WERI-Rb-1 (cell line): ENCODE measurements at regions not wholly inside any gene's neighbourhood (a gene's known extent, or its start where the extent isn't known, plus 50 kb on each side); places are given as distances from the start of the nearest gene placed in this dataset.

Source experiments
- DNase-seq: peaks from one replicate; pipeline ENCODE4 v3.0.0-alpha.2; 2020
- H3K27ac ChIP-seq: fragments of 250-450 bp; sonication (Bioruptor Pico); 2 replicates; pipeline ENCODE4 v1.5.1; 2020; ENCODE audit warnings: mild to moderate bottlenecking, moderate library complexity
- H3K27me3 ChIP-seq: fragments of 250-450 bp; sonication (Bioruptor Pico); 2 replicates; pipeline ENCODE4 v1.5.1; 2021; ENCODE audit warnings: mild to moderate bottlenecking, low read depth, moderate library complexity; ENCODE audit not compliant: insufficient read depth, severe bottlenecking
- H3K36me3 ChIP-seq: fragments of 250-450 bp; sonication (Bioruptor Pico); 2 replicates; pipeline ENCODE4 v1.5.1; 2020; ENCODE audit warnings: mild to moderate bottlenecking, moderate library complexity
- H3K4me3 ChIP-seq: 2 replicates; pipeline ENCODE4 v1.5.1; 2011; ENCODE audit warnings: low read depth, mild to moderate bottlenecking, control low read depth, low read length
- H3K9me3 ChIP-seq: fragments of 250-450 bp; sonication (Bioruptor Pico); 2 replicates; pipeline ENCODE4 v1.5.1; 2021; ENCODE audit warnings: mild to moderate bottlenecking, moderate library complexity; ENCODE audit not compliant: severe bottlenecking
- CTCF ChIP-seq: IDR thresholded peaks from 2 replicates; pipeline ENCODE4 v1.5.1; 2011; ENCODE audit warnings: low read depth, mild to moderate bottlenecking, control low read depth, inconsistent platforms, low read length

DNA sequence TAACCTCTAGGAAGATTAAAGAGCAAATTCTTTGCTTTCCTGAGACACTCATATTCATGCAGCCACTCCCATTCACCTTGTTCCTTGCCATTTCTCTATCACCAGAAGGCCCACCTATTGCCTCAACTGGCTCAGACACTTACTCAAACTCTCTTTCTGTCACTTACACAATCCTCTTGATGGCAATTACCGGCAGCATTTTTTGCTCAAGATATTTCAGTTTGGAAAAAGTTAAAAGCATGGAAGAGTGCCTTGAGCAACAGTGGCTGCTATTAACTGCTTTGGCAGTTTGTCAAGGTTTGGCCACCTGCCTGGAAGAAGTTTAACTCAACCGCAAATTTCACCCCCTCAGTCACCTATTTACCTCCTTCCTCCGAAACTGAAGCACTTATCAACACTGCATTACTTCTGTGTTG is 1104.0 kb upstream of the PIK3C3 start:
- Histone ChIP-seq H3K36me3 (no peaks in the 10 kb centered on the region), H3K27me3 (no peaks in the 10 kb centered on the region), H3K4me3 (no peak overlapping the region), H3K27ac (no peak overlapping the region), H3K9me3 (no peaks in the 10 kb centered on the region)
- TF ChIP-seq CTCF = no peak
- DNase-seq = no peak

DNA sequence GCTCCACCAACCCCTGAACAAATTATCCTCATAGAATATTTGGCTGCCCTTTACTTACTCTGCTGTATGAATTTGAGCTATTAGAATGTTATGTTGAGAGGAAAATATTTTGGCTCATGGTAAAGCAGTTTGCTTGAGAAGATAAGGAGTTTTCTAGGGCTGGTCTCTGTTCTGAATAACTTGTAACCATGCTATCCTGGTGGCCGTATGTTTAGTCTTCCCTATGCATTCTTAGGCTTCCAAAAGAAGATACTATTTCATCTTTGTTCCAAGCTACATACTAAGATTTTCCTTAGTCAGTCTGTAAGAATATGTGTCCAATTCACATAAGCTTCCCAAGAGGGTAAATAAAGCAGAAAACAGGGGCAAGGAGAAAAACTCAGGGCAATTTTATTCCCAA is 1105.1 kb upstream of the PIK3C3 start:
- Histone ChIP-seq H3K27me3 (no peaks in the 10 kb centered on the region), H3K4me3 (no peak overlapping the region), H3K27ac (no peak overlapping the region), H3K36me3 (no peaks in the 10 kb centered on the region), H3K9me3 (no peaks in the 10 kb centered on the region)
- TF ChIP-seq CTCF = no peak
- DNase-seq = no peak

- no peak for TF ChIP-seq CTCF
- H3K27me3 ChIP-seq = no peaks in the 10 kb centered on the region
- H3K27ac ChIP-seq = no peak overlapping the region
- H3K36me3 ChIP-seq = no peaks in the 10 kb centered on the region
- H3K9me3 ChIP-seq = no peaks in the 10 kb centered on the region
- DNase-seq = no peak
- H3K4me3 ChIP-seq = no peak overlapping the region
These were observed 1113.6 kb upstream of the PIK3C3 start for GRCh38 chr18:40841467-40841866.

DNA sequence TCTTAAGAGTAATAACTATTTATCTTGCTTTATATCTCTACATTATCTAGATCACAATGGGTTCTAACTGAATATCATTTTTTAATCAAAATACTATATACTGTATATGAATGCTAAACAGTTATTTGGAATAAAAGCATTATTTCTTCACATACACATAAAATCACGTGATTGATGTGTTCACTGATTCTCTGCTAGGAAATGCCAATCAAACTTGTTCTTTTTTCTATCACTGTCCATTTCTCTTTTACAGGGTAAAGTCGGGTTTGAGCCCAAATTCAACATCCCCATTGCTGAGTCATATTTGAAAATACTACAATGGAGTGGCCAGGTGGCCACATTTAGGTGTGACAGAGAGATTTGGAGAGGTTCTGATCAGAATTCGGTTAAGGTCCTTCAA is 1114.0 kb upstream of the PIK3C3 start:
- Histone ChIP-seq H3K4me3 (no peak overlapping the region), H3K27ac (no peak overlapping the region), H3K27me3 (no peaks in the 10 kb centered on the region), H3K9me3 (no peaks in the 10 kb centered on the region), H3K36me3 (no peaks in the 10 kb centered on the region)
- no peak for TF ChIP-seq CTCF
- DNase-seq = no peak

GRCh38 chr18:40832362-40832761 is 1122.7 kb upstream of the PIK3C3 start:
- DNase-seq = no peak
- Histone ChIP-seq H3K36me3 (no peaks in the 10 kb centered on the region), H3K4me3 (no peak overlapping the region), H3K9me3 (no peaks in the 10 kb centered on the region), H3K27me3 (no peaks in the 10 kb centered on the region), H3K27ac (no peak overlapping the region)
- no peak for TF ChIP-seq CTCF

- no peak for TF ChIP-seq CTCF
- Histone ChIP-seq H3K36me3 (no peaks in the 10 kb centered on the region), H3K9me3 (no peaks in the 10 kb centered on the region), H3K4me3 (no peak overlapping the region), H3K27ac (no peak overlapping the region), H3K27me3 (no peaks in the 10 kb centered on the region)
- no peak for DNase-seq
These were observed 1130.7 kb upstream of the PIK3C3 start for GRCh38 chr18:40824291-40824690.
